ENCODE measurements at regions not wholly inside any gene's neighbourhood (a gene's known extent, or its start where the extent isn't known, plus 50 kb on each side); places are given as distances from the start of the nearest gene placed in this dataset.

DNA sequence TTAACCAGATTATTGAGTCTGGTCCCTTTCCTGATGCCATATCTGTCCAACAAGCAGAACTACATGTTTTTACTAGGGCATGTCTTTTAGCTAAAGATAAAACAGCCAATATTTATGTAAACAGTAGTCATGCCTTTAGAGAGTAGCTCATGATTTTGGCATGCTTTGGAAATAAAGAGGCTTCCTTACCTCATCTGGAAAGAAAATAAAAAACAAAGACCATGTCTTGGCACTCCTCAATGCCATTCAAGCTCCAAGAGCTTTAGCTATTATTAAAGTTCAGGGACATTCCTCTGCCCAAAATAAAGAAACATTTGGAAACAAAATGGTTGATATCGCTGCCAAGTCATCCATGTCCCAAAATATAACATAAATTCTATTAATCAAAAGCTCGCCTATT is 202.4 kb downstream of the URB2 start:
- no peak for DNase-seq

DNA sequence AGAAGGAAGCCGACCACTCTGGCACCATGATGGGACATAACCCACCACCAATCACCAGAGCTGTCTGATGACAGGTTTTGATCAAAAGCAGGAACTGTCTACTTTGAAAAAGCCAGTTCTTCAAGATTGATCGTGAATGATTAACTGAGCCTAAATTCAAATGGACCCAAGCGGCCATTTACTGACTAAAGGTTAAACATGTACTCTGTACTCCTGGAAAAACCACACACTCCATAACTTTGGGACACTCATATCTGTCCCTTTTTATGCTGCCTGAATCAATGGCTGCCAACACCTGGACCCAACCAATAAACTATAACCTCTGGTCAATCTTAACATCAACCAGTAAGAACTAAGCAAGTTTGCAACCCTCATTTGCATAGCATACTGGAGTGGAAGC is 206.6 kb downstream of the URB2 start:
- DNase-seq = no peak

DNA sequence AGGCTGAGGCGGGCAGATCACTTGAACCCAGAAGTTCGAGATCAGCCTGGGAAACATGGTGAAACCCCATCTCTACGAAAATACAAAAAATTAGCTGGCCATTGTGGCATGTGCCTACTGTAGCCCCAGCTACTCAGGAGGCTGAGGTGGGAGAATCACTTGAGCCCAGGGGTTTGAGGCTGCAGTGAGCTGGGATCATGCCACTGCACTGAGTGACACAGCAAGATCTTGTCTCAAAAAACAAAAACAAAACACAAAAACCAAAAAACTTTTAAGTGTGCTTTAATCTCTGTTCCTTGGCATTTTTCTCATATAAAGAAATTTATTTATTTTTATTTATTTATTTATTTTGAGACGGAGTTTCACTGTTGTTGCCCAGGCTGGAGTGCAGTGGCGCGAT is 208.2 kb downstream of the URB2 start:
- no peak for DNase-seq

DNA sequence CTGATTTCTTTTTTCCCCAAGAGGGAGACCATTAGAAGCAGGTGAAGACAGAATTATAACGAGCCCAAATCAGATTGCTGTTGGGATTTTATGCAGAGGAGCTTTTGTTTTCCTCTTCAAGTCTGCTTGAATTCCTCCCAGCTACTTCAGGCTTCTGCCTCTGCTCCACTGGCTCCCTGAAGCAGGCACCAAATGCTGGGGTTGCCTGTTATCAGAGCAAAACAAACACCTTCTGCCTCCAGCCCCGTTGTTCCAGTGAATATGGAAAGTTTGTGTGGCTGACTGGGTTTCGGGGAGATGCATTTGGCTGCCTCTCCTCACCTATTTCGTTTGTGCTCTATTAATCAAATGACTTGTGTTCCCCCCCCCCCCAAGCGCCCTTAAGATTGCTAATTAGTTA is 209.2 kb downstream of the URB2 start:
- no peak for DNase-seq

DNA sequence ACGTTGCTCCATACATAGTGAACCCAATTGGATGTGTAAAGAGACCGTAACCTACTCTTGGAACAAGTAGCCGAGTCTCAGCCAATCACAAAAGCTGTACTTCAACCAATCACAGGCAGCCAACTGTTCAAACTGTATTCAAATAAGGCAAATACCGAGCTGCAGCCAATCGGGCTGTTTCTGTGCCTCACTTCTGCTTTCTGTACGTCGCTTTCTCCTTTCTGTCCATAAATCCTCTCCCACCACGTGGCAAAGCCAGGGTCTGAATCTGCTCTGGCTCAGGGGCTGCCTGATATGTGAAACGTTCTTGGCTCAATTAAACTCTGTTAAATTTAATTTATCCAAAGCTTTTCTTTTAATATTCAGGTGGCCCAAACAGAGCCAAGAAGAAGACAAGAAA is 210.3 kb downstream of the URB2 start:
- DNase-seq = no peak

DNA sequence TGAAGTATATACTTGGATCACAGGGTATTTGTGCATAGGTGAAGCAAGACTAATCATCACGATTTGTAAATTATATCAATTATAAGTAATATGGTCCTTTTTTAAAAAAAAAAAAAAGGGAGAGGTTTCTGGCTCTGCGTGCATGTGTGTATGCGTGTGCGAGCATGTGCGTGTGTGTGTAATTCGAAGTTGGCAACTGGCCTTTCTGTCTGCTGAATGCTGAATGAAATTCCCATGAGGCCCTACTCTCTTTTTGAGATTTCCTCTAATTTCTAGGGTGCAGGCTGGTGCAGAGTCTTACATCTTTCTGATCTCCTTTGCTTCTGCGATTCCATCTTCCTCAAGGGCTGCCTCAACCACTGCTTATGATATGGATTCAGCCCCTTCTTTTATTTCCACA is 212.2 kb downstream of the URB2 start:
- DNase-seq = no peak

DNA sequence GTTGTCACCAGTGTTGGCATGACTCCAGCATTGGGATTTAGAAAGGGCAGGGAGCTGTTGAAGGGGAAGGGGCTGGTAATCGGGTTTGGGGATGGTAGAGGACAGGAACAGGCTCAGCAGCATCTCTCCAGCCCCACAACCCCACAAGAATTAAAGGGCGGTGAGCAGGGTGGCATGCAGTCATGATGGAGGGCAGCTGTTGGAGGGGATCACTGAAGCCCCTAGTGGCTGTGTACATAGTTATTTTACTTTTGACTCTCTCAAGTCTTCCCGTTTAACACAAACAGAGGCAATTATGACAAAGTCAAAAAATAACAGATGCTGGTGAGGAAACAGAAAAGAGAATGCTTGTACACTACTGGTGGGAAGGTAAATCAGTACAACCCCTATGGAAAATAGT is 213.8 kb downstream of the URB2 start:
- DNase-seq = no peak

DNA sequence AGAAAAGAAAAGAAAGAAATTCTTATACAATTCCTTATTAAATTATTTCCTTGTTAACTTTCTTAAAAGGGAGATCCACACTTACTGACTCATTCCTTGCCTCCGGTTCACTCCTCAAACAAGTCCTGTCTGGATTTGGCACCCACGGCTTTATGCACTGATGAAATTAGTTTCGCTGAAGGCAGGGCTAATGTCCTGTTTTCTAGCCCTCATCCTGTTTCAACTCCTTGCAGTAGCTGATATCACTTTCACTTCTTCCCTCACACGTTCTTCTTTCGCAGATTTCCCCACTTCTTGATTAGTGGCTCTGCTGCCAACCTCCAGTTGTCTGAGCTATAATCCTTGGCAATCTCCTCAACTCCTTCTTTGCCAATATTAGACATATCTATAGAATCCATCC is 215.2 kb downstream of the URB2 start:
- DNase-seq = no peak

DNA sequence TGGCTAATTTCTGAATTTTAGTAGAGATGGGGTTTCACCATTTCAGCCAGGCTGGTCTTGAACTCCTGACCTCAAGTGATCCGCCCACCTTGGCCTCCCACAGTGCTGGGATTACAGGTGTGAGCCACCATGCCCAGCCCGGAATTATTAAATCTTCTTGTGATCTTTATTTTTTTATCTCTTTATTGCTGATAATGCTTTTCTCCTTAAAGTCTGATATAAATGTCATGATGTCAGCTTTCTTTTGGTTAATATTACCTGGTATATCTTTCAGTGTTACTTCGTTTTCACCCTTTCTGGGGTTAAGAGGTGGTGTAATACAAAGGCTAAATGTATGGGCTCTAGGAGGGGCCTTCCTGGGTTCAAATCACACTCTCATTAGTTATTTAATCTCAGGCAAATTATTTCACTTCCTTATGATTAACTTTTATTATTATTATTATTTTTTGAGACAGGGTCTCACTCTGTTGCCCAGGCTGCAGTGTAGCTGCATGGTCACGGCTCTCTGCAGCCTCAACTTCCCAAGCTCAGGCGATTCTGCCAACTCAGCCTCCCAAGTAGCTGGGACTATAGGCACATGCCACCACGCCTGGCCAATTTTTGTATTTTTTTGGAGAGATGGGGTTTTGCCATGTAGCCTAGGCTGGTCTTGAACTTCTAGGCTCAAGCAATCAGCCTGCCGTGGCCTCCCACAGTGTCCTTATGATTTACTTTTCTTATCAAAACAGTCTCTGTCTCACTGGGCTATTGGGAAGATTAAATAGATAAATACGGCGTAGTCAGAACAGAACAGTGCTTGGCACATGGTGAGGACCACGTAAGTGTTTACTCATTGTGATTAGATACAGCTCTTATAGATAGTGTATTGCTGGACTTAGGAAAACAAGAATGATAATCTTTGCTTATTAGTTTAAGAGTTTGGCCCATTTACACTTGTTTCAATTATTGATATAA is 216.5 kb downstream of the URB2 start:
- no peak for DNase-seq

DNA sequence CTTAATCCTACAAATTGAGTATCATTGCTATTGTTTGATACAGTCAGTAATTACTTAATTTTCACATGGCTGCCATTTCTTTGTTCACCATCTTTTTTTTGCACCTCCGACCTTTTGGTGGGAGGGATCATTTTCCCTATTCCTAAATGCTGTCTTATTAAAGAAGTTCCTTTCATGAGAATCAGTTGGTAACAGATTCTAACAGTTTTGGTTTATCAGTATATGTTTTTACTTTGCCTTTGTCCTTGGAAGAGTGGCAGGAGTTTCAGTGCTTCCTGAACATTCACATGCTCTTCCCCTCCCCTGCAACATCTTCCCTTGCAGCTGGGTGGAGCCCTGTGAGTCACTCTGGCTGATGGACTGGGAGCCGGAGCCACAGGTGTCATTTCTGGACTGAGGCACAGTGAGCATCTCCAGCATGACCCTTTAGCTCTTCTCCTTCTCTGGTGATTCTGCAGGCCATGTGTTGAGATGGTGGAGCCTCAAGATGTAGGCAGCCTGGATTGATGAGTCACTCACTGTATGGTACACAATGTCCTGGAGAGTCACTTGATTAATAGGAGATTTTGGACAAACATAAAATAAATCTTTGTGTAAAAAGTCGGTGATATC is 217.7 kb downstream of the URB2 start:
- DNase-seq = no peak

DNA sequence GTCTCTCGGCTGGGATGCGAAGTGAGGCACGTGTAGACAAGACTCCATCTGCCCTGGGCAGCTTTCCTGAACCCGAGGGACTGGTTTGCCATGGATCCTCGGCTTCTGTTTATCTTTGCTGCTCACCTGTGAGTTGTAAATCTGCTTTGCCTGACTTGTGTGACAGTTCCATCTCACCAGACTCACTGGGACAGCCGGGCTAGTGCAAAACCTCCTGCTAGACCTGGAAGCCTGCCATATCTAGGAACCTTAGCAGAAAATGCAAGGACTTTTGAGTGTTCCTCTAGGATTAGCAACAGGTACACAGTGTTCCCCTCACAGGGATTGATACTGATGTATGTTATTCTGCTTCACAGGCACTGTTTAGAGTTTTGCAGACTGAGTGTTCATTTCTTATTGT is 218.6 kb downstream of the URB2 start:
- no peak for DNase-seq

DNA sequence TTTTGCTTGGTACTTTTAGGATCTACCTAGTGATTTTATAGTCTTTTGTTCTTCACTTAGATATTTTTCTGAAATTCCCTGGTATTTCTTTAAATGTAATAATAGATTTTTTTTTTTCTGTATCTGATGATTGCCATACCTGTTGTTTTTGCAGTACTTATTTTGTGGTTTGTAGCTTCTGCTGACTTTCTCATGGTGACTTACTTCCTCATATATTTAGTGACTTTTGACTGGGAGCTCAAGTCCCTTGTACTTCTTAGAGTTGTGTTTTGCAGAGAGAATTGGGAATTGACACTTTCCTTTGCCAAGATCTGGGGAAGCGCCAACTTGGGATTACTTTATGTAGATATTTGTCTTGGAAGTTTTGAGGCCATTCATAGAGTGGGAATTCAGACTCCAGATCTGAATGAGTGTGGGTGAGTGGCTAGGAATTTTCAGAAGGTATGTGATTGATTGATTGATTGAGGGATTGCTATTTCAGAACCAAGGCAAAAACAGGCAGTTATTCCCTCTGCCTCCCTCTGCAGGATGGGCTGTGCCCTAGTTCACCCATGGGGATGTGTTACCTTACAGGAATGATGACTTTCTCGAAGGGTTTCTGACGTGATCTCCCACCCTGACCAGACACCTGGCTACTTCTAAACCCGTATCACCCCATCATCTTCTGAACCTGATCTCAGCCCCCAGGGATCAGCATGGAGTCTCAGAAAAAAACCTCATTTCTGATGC is 219.5 kb downstream of the URB2 start:
- no peak for DNase-seq

DNA sequence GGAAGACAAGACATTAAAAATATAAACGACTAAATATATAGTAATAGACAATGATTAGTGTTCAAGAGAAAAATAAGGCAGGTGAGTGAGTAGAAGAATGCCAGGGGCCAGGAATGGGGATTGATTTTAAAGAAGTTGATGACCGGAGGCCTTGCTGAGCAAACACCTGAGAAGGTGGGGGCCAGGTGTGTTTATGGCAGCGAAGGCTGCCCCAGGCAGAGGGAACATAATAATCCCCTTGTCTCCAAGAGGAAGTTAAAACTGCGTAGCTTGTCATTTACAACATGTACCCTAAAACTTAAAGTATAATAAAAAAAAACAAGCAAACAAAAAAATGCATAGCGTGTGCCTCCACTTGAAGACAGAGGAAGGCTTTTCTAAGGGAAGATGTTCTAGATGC is 220.3 kb downstream of the URB2 start:
- DNase-seq = no peak

DNA sequence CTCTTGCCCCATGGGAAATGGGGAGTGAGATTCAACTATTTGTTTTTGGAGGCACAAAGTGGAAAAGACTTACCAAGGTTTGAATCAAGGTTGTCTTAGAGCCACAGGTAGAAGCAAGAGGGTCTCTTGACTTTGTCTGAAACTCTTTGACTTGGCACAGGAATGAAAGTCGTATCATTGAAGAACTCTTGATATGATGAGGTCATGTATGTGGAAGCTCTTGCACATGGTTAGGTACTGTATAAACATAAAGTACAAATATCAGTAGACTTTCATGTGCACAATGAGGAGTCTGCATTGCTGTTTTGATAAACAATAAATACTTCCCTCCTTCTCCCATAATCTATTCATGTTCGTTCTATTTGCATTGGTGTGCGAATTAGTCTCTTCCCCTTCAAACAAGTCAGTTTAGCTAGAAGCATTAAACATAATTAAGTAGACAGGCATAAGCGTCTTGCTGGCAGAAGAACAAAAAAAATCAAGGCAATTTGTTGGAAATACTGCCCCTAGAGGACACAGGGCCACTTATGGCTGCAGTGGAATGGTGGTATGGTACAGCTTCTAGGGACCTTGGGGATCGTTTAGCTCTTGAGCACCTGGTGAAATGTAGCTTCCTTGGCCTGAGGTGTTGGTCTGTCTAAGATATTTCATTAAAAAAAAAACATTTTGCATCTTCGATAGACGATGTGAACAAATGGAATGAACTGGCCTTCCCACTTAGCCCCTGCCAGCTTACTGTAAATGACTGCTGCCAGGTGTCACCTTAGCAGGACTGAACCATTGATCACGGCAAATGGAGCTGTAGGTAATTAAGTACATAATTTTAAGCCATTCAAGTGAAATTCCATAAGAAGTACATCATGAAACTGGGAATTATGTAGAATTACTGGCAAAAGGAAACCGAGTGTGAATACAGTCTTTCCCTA is 218.0 kb upstream of the GALNT2 start:
- peak; percentile 11 for DNase-seq

DNA sequence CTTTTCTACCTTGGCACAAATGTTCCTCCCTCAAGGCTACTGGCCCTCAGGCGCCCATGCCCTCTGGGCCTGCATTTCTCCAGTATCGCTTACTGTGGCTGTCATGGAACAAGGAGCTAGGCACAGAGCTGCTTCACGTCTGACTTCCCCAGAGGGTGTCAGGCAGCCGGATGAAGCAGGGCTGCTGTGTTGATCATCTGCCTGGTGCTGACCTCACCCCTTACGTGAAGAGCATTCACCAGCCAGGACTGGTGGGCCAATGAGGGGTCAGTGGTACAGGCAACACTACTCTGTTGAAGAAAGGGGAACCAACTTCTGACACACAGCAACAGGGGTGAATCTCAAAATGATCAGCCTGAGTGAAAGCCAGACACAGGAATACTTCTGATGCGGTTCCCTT is 215.5 kb upstream of the GALNT2 start:
- no peak for DNase-seq

DNA sequence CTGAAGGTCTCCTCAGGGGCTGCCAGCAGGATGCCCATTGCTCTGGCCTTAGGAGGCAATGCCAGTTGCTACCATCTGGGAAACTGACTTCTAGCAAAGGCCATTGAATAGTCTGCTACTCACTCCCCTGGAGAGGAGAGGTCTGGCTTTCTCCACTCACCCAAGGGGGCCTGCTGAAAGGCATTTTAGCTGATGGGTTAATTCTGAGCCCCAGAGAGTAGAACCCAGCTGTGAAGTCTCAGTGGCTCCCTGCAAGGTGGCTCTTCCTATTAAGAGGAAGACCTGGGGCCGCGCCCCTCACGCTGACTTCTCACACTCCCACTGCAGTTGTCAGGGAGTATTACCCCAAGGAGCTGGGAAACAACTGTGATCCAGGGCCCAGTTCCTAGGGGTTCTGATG is 213.3 kb upstream of the GALNT2 start:
- DNase-seq = no peak

DNA sequence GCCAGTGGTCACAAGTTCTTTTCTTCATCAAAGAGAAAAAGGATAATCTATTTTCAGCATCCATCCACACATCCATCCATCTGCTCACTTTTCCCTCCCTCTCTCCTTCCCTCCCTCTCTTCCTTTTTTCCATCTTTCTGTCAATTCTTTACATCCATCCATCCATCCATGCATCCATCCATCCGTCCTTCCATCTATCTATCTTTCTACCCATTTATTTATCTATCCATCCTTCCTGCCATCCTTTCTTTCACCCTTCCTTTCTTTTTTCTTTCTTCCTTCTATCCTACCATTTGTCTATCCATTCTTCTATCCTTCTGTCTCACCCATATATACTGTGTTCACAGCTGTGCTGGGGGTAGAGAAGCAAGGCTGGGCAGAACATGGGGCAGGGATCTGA is 212.4 kb upstream of the GALNT2 start:
- no peak for DNase-seq

DNA sequence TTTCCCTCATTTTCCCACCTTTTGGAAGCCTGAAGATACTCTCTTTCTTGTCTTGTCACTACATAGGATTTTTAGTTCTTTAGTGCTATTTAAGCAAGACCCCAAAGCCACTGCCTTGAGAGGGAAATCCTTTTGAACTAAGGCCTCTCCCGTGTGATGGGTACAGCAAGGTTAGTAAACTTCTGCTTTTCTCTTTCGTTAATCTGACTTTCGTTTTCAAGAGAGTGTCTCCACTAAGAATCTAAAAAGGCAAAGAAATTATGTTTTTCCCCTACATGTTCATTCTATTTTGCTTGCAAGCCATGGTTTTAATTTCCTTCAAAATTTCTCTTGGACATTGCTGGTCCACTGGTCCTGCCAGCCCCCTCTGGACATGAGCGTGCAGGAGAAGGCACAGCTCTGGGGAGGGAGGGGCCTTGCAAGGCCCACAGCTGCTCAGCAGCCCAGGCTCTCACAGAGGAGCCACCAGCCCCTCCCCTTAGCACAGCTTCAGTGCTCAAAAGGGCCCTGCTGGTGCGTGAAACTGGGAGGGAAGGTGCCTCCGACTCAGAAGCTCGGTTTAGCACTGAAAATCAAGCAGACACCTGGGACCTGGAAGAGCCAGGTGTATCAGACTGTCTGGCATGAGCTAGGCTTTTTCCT is 210.9 kb upstream of the GALNT2 start:
- peak; percentile 7 for DNase-seq

DNA sequence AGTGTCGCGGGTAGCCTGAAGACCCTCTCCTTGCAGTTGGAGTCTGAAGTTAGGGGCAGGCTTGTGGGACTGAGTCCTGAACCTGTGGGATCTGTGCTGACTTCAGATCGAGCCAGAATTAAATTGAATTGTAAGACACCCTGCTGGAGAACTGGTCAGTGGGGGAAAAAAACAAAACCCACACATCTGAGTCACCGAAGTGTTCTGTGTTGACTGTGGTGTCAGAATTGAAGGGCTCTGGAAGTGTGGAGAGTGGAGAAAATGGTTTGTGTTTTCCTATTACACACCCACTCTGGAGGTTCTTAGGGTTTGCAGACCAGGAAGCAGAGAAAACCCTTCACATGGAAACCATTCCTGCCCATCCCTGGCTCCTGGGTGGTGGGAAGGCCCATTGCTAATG is 209.5 kb upstream of the GALNT2 start:
- no peak for DNase-seq

DNA sequence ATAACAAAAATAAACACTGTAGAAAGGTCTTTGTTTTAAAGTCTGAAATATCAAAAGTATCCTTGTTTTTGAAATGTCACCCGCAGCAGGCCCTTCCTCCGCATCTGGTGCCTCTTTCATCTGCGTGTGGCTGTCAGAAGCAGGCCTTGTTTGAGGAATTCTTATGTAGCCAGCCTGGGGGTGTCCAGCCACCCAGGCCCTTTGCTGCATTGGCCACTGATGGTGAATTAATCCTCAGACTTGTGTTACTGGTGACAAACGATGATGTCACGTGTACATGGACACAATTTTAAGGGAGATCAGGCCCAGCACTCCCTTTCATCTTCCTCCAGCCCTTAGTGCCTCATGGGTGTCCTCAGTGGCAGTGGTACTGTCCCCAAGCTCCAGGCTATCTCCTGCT is 208.0 kb upstream of the GALNT2 start:
- DNase-seq = no peak

DNA sequence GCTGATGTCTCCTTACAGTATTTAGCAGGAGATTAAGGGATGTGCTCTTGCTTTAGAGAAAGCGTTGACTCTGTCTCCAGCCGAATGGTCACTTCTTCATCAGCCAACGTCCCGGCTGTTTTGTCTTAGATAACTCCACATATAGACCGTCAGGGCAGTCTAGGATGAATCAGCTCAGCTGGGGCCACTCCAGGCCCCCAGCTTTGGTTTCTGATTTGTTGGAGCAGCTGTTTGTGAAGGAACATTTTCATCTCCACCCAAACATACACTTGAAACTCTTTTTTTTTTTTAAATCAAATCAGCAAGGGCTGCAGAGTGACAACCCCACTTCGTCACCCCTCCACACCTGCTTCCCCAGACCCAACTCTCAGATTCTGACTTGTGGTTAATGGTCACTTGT is 206.1 kb upstream of the GALNT2 start:
- DNase-seq = no peak

DNA sequence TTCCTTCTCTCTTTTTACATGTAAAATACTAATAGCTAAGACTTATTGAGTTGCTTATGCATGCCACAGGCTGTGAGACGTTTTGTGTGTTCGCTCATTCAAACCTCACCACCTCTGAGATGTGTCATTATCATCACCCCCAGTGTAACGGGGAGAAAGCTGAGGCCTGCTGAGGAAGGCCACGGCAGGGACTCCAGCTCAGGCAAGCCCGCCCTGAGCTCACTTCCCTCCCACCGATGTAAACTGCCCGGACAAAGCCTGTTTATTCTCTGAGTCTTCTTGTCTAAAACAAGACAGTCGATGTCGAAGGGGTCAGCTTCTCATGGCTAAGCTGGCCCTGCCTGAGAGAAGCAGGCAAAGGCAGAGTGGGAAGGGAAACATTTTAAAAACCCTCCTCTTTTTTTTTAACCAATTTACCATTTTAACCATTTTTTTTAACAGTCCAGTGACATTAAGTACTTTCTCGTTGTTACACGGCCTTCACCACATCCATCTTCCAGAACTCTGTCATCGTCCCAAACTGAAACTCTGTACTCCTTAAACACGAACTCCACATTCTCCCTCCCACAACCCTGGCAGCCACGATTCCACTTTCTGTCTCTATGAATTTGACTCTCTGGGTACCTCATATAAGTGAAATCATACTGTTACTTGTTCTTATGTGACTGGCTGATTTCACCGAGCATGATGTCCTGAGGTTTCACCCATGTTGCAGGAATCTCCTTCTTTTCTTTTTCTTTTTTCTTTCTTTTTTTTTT is 204.8 kb upstream of the GALNT2 start:
- no peak for DNase-seq
